ENCODE measurements at regions not wholly inside any gene's neighbourhood (a gene's known extent, or its start where the extent isn't known, plus 50 kb on each side); places are given as distances from the start of the nearest gene placed in this dataset.
A peak's percentile ranks its signal among the peaks of the same experiment; 100 is the strongest.

DNA sequence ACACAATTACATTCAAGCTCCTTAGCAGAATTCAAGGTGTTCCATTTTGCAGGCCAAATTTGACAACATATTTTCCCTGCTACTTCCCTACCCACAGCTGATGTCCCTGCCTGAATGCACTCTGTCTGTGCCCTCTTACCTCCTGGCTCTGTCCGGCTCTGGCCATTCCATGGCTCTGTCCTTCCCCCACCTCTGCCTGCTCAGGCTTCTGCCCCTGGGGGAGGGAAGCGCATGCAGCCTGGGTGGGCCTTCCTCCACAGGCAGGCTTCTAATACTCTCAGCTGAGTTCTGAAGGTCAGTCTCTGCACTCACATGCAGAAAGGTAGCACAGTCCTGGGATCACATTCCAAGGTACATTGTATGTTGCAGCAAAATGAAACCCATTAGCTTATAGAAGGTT, 113.6 kb upstream of the CACNA2D3 start (continued):
- TF ChIP-seq, protein P1, sequence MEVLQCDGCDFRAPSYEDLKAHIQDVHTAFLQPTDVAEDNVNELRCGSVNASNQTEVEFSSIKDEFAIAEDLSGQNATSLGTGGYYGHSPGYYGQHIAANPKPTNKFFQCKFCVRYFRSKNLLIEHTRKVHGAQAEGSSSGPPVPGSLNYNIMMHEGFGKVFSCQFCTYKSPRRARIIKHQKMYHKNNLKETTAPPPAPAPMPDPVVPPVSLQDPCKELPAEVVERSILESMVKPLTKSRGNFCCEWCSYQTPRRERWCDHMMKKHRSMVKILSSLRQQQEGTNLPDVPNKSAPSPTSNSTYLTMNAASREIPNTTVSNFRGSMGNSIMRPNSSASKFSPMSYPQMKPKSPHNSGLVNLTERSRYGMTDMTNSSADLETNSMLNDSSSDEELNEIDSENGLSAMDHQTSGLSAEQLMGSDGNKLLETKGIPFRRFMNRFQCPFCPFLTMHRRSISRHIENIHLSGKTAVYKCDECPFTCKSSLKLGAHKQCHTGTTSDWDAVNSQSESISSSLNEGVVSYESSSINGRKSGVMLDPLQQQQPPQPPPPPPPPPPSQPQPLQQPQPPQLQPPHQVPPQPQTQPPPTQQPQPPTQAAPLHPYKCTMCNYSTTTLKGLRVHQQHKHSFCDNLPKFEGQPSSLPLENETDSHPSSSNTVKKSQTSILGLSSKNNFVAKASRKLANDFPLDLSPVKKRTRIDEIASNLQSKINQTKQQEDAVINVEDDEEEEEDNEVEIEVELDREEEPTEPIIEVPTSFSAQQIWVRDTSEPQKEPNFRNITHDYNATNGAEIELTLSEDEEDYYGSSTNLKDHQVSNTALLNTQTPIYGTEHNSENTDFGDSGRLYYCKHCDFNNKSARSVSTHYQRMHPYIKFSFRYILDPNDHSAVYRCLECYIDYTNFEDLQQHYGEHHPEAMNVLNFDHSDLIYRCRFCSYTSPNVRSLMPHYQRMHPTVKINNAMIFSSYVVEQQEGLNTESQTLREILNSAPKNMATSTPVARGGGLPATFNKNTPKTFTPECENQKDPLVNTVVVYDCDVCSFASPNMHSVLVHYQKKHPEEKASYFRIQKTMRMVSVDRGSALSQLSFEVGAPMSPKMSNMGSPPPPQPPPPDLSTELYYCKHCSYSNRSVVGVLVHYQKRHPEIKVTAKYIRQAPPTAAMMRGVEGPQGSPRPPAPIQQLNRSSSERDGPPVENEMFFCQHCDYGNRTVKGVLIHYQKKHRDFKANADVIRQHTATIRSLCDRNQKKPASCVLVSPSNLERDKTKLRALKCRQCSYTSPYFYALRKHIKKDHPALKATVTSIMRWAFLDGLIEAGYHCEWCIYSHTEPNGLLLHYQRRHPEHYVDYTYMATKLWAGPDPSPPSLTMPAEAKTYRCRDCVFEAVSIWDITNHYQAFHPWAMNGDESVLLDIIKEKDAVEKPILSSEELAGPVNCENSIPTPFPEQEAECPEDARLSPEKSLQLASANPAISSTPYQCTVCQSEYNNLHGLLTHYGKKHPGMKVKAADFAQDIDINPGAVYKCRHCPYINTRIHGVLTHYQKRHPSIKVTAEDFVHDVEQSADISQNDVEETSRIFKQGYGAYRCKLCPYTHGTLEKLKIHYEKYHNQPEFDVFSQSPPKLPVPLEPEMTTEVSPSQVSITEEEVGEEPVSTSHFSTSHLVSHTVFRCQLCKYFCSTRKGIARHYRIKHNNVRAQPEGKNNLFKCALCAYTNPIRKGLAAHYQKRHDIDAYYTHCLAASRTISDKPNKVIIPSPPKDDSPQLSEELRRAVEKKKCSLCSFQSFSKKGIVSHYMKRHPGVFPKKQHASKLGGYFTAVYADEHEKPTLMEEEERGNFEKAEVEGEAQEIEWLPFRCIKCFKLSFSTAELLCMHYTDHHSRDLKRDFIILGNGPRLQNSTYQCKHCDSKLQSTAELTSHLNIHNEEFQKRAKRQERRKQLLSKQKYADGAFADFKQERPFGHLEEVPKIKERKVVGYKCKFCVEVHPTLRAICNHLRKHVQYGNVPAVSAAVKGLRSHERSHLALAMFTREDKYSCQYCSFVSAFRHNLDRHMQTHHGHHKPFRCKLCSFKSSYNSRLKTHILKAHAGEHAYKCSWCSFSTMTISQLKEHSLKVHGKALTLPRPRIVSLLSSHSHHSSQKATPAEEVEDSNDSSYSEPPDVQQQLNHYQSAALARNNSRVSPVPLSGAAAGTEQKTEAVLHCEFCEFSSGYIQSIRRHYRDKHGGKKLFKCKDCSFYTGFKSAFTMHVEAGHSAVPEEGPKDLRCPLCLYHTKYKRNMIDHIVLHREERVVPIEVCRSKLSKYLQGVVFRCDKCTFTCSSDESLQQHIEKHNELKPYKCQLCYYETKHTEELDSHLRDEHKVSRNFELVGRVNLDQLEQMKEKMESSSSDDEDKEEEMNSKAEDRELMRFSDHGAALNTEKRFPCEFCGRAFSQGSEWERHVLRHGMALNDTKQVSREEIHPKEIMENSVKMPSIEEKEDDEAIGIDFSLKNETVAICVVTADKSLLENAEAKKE (CRISPR knock-in tag; IDR thresholded peaks at IDR 0.05) = no peak
- TF ChIP-seq EZH2phosphoT487 (IDR thresholded peaks at IDR 0.05; ENCODE audit: unreplicated experiment) (no peak), ZNF331 (CRISPR knock-in tag; IDR thresholded peaks at IDR 0.05; ENCODE audit: low read depth) (no peak)
- TF ChIP-seq, protein P2, sequence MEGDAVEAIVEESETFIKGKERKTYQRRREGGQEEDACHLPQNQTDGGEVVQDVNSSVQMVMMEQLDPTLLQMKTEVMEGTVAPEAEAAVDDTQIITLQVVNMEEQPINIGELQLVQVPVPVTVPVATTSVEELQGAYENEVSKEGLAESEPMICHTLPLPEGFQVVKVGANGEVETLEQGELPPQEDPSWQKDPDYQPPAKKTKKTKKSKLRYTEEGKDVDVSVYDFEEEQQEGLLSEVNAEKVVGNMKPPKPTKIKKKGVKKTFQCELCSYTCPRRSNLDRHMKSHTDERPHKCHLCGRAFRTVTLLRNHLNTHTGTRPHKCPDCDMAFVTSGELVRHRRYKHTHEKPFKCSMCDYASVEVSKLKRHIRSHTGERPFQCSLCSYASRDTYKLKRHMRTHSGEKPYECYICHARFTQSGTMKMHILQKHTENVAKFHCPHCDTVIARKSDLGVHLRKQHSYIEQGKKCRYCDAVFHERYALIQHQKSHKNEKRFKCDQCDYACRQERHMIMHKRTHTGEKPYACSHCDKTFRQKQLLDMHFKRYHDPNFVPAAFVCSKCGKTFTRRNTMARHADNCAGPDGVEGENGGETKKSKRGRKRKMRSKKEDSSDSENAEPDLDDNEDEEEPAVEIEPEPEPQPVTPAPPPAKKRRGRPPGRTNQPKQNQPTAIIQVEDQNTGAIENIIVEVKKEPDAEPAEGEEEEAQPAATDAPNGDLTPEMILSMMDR (conservative IDR thresholded peaks at IDR 0.05; ENCODE audit: low read depth in 2 of 2) = no peak

DNA sequence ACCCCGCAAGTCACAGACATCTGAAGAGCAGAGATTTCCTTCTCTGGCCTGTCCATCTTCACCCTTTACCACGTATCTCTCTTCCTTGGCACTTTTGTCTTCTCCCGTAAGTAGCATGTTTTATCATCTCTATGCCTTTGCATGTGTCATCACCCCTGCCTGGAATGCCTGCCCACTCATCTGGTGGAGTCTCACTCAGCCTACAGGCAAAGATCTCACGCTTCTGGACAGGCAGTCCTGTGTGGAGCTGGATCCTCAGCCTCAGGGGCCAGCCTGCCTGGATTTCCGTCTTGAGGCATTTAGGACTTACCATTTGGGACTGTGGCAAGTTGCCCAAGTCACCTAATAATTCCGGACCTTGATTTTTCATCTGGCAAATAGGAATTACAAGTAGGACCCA, 114.3 kb upstream of the CACNA2D3 start:
- Histone ChIP-seq H2AFZ (peak overlapping the region; percentile 56; the same call in 1 of the 2 replicates), H3K27ac (ENCODE audit: low read depth) (no peak overlapping the region), H3K27me3 (ENCODE audit: insufficient read depth) (no peaks in the 10 kb centered on the region), H3K79me2 (replicated peaks; ENCODE audit: insufficient read depth) (no peaks in the 10 kb centered on the region), H3K36me3 (ENCODE audit: insufficient read depth) (no peaks in the 10 kb centered on the region), H3K4me3 (no peak overlapping the region), H3K9me2 (ENCODE audit: insufficient read depth) (no peaks in the 10 kb centered on the region), H3K4me2 (no peak overlapping the region), H3K4me1 (ENCODE audit: insufficient read depth) (peaks cover 13% of the 10 kb centered on the region), H4K20me1 (replicated peaks; ENCODE audit: insufficient read depth) (no peaks in the 10 kb centered on the region), H3F3A (replicated peaks; ENCODE audit: low read depth) (no peaks in the 10 kb centered on the region)
- Mint-ChIP-seq H3K4me3 (no peak overlapping the region), H3K4me1 (peaks cover 9% of the 10 kb centered on the region), H3K27ac (no peak overlapping the region), H3K36me3 (ENCODE audit: low read depth) (no peaks in the 10 kb centered on the region), H3K27me3 (ENCODE audit: insufficient read depth, low read depth, poor library complexity) (peaks cover 13% of the 10 kb centered on the region), H3K9me3 (no peaks in the 10 kb centered on the region; the same call in 2 of the 3 replicates)
- ATAC-seq (no peak), DNase-seq (ENCODE audit: low spot score) (no peak)
- no peak for TF ChIP-seq JUNB (IDR thresholded peaks at IDR 0.05; ENCODE audit: unreplicated experiment)
- TF ChIP-seq, protein P1 (CRISPR knock-in tag; IDR thresholded peaks at IDR 0.05) = no peak
- TF ChIP-seq STAT1 (IDR thresholded peaks at IDR 0.05; ENCODE audit: unreplicated experiment) = no peak
- TF ChIP-seq POLR2AphosphoS5 (IDR thresholded peaks at IDR 0.05; ENCODE audit: low read depth) = no peak
- no peak for TF ChIP-seq EZH2phosphoT487 (IDR thresholded peaks at IDR 0.05; ENCODE audit: unreplicated experiment)
- no peak for TF ChIP-seq CREB1 (CRISPR knock-in tag; IDR thresholded peaks at IDR 0.05; ENCODE audit: low read depth)
